Fibroblast of mammary gland (primary cell): ENCODE measurements at regions not wholly inside any gene's neighbourhood (a gene's known extent, or its start where the extent isn't known, plus 50 kb on each side); places are given as distances from the start of the nearest gene placed in this dataset.

ENCODE experiments used
- DNase-seq: peaks from one replicate; pipeline ENCODE4 v3.0.0-alpha.2; 2010; ENCODE audit warnings: low read depth
- H3K4me3 ChIP-seq: 2 replicates; pipeline ENCODE4 v1.5.1; 2011; ENCODE audit warnings: low read depth, mild to moderate bottlenecking, low read length, moderate library complexity; ENCODE audit not compliant: control insufficient read depth
- CTCF ChIP-seq: conservative IDR thresholded peaks from 2 replicates; pipeline ENCODE4 v1.5.1; 2011; ENCODE audit warnings: low read depth, low read length, inconsistent platforms; ENCODE audit not compliant: control insufficient read depth, insufficient read depth

- peak; percentile 54 for DNase-seq
- no peak for TF ChIP-seq CTCF
- H3K4me3 ChIP-seq: peak overlapping the region; percentile 72
Observed at GRCh38 chr11:8809939-8810539, 101.0 kb upstream of the AKIP1 start.

GRCh38 chr11:8810540-8811301 lies 100.3 kb upstream of the AKIP1 start:
- peak overlapping the region; percentile 72 for H3K4me3 ChIP-seq
- peak; percentile 79 for DNase-seq

GRCh38 chr11:8811571-8811970 lies 99.4 kb upstream of the AKIP1 start:
- TF ChIP-seq CTCF: no peak
- no peak overlapping the region for H3K4me3 ChIP-seq
- DNase-seq: no peak

More at GRCh38 chr11:8810540-8811301, 100.3 kb upstream of the AKIP1 start:
- TF ChIP-seq CTCF: no peak

- DNase-seq: peak; percentile 73
- no peak for TF ChIP-seq CTCF
- H3K4me3 ChIP-seq: no peak overlapping the region
Observed at GRCh38 chr11:8812438-8812837, 98.6 kb upstream of the AKIP1 start.

- no peak overlapping the region for H3K4me3 ChIP-seq
- peak; percentile 92 for DNase-seq
- peak; percentile 99 for TF ChIP-seq CTCF
Observed at GRCh38 chr11:8813658-8814057, 97.3 kb upstream of the AKIP1 start.

GRCh38 chr11:8814209-8814922 lies 96.6 kb upstream of the AKIP1 start:
- no peak overlapping the region for H3K4me3 ChIP-seq
- no peak for TF ChIP-seq CTCF

More at GRCh38 chr11:8814209-8814922, 96.6 kb upstream of the AKIP1 start:
- DNase-seq: no peak
